ENCODE measurements at regions not wholly inside any gene's neighbourhood (a gene's known extent, or its start where the extent isn't known, plus 50 kb on each side); places are given as distances from the start of the nearest gene placed in this dataset.

- H3K27ac ChIP-seq: no peak overlapping the region
- WGBS, 2 donors: 37 to 62% methylated on average over 2 of the region's 2 CpGs
- intact Hi-C loops (cut with DNase I): no loop called here
- no peak for TF ChIP-seq CTCF (IDR thresholded peaks at IDR 0.05)
- no peaks in the 10 kb centered on the region for H3K27me3 ChIP-seq
- no peak overlapping the region for H3K4me3 ChIP-seq
- ATAC-seq (no peak), FAIRE-seq (no peak), DNase-seq (no peak)
- H3K4me1 ChIP-seq: no peaks in the 10 kb centered on the region
- H3K36me3 ChIP-seq: no peaks in the 10 kb centered on the region
- no peaks in the 10 kb centered on the region for H3K9me3 ChIP-seq
Measured at GRCh38 chr2:153548536-153548935, 70.0 kb upstream of the RPRM start.

GRCh38 chr2:153551698-153552097 is 73.1 kb upstream of the RPRM start:
- Histone ChIP-seq H3K36me3 (no peaks in the 10 kb centered on the region), H3K4me1 (no peaks in the 10 kb centered on the region), H3K9me3 (no peaks in the 10 kb centered on the region), H3K4me3 (no peak overlapping the region), H3K27ac (no peak overlapping the region), H3K27me3 (no peaks in the 10 kb centered on the region)
- DNase-seq (no peak), ATAC-seq (no peak), FAIRE-seq (no peak)
- WGBS, 2 donors: 42 to 51% methylated on average over 1 of the region's 1 CpG
- intact Hi-C loops (cut with DNase I): no loop called here
- no peak for TF ChIP-seq CTCF (IDR thresholded peaks at IDR 0.05)

GRCh38 chr2:153557211-153557610 is 78.6 kb upstream of the RPRM start:
- no peak overlapping the region for H3K27ac ChIP-seq
- intact Hi-C loops (cut with DNase I): no loop called here
- 53 to 70% methylated on average over 3 of the region's 3 CpGs for WGBS, 2 donors
- ATAC-seq (no peak), FAIRE-seq (no peak), DNase-seq (no peak)
- no peaks in the 10 kb centered on the region for H3K27me3 ChIP-seq
- no peaks in the 10 kb centered on the region for H3K4me1 ChIP-seq
- H3K4me3 ChIP-seq: no peak overlapping the region
- no peaks in the 10 kb centered on the region for H3K9me3 ChIP-seq
- no peaks in the 10 kb centered on the region for H3K36me3 ChIP-seq
- no peak for TF ChIP-seq CTCF (IDR thresholded peaks at IDR 0.05)

GRCh38 chr2:153557714-153558113 is 79.2 kb upstream of the RPRM start:
- H3K4me3 ChIP-seq: no peak overlapping the region
- no peaks in the 10 kb centered on the region for H3K4me1 ChIP-seq
- no peak for TF ChIP-seq CTCF (IDR thresholded peaks at IDR 0.05)
- H3K36me3 ChIP-seq: no peaks in the 10 kb centered on the region
- intact Hi-C loops (cut with DNase I): no loop called here
- WGBS, 2 donors: 25 to 39% methylated on average over 2 of the region's 2 CpGs
- DNase-seq: no peak
- no peak for ATAC-seq
- FAIRE-seq: no peak
- H3K9me3 ChIP-seq: no peaks in the 10 kb centered on the region
- no peak overlapping the region for H3K27ac ChIP-seq
- no peaks in the 10 kb centered on the region for H3K27me3 ChIP-seq

- no peak for DNase-seq
- FAIRE-seq: no peak
- H3K4me3 ChIP-seq: no peak overlapping the region
- no peaks in the 10 kb centered on the region for H3K9me3 ChIP-seq
- 81 to 83% methylated on average over 2 of the region's 2 CpGs for WGBS, 2 donors
- no peak for ATAC-seq
- no peaks in the 10 kb centered on the region for H3K36me3 ChIP-seq
- H3K4me1 ChIP-seq: no peaks in the 10 kb centered on the region
- no peak overlapping the region for H3K27ac ChIP-seq
- no peaks in the 10 kb centered on the region for H3K27me3 ChIP-seq
- intact Hi-C loops (cut with DNase I): no loop called here
- no peak for TF ChIP-seq CTCF (IDR thresholded peaks at IDR 0.05)
Measured at GRCh38 chr2:153558247-153558646, 79.7 kb upstream of the RPRM start.

Measured in pancreas (tissue), 10 donors.